SK-N-SH (cell line): ENCODE measurements at regions not wholly inside any gene's neighbourhood (a gene's known extent, or its start where the extent isn't known, plus 50 kb on each side); places are given as distances from the start of the nearest gene placed in this dataset.

Experiments used
- CTCF ChIA-PET: fragments of 300-600, 350-600 bp; formaldehyde crosslinking; extraction: SDS; loops from one replicate; lab custom pipeline; 2021; lab: Yijun Ruan, JAX
- POLR2A ChIA-PET: fragments of 350-600 bp; sonication (Branson Sonifier 250); formaldehyde crosslinking; extraction: SDS; loops from one replicate; lab custom pipeline; 2020; ENCODE audit warnings: antibody characterized with exemption, inconsistent platforms; lab: Yijun Ruan, JAX
- DNase-seq: peaks from one replicate; pipeline ENCODE4 v3.0.0; 2012
- H2AFZ ChIP-seq: fragments of 200-600 bp; sonication (generic); 2 replicates; pipeline ENCODE4 v1.8.1; 2016; ENCODE audit warnings: antibody characterized with exemption, mild to moderate bottlenecking, low read depth
- H3F3A ChIP-seq: fragments of 200-600 bp; sonication (generic); replicated peaks from 2 replicates; pipeline ENCODE3; 2016; ENCODE audit warnings: antibody characterized with exemption, mild to moderate bottlenecking; ENCODE audit not compliant: insufficient read depth
- H3K27ac ChIP-seq, 2 experiments: fragments of 200-500 bp in 1 of 2; fragments of 200-600 bp in 1 of 2; sonication (Bioruptor generic) in 1 of 2; sonication (generic), shearing (Covaris generic) in 1 of 2; 2 replicates each; pipeline versions ENCODE4 v1.5.1 to v1.6.1; 2014 to 2016; ENCODE audit warnings: low read depth in 2 of 2, inconsistent platforms in 1 of 2, low read length in 1 of 2, mild to moderate bottlenecking in 1 of 2, mixed read lengths in 1 of 2
- H3K27me3 ChIP-seq: fragments of 200-600 bp; sonication (generic), shearing (Covaris generic); 2 replicates; pipeline ENCODE4 v1.6.1; 2016; ENCODE audit warnings: mixed run types; ENCODE audit not compliant: insufficient read depth
- H3K36me3 ChIP-seq, 2 experiments: fragments of 200-500 bp in 1 of 2; fragments of 200-600 bp in 1 of 2; sonication (Bioruptor generic) in 1 of 2; sonication (generic) in 1 of 2; replicated peaks in 1 of 2; 2 replicates each; pipeline versions ENCODE3 to v1.5.1; 2014 to 2016; ENCODE audit warnings: low read length in 1 of 2, mild to moderate bottlenecking in 1 of 2; ENCODE audit not compliant: insufficient read depth in 2 of 2, control insufficient read depth in 1 of 2
- H3K4me1 ChIP-seq, 2 experiments: fragments of 200-500 bp in 1 of 2; fragments of 200-600 bp in 1 of 2; sonication (Bioruptor generic) in 1 of 2; sonication (generic), shearing (Covaris generic) in 1 of 2; 2 replicates each; pipeline versions ENCODE4 v1.5.1 to v1.6.1; 2014 to 2016; ENCODE audit warnings: low read depth in 1 of 2, low read length in 1 of 2, mixed run types in 1 of 2; ENCODE audit not compliant: insufficient read depth in 2 of 2, control insufficient read depth in 1 of 2
- H3K4me2 ChIP-seq: fragments of 200-600 bp; sonication (generic), shearing (Covaris generic); 2 replicates; pipeline ENCODE4 v1.6.1; 2017; ENCODE audit warnings: mixed run types
- H3K4me3 ChIP-seq, 2 experiments: fragments of 200-500 bp in 1 of 2; fragments of 200-600 bp in 1 of 2; sonication (Bioruptor generic) in 1 of 2; sonication (generic), shearing (Covaris generic) in 1 of 2; 2 replicates each; pipeline versions ENCODE4 v1.5.1 to v1.8.1; 2014 to 2016; ENCODE audit warnings: low read depth in 2 of 2, inconsistent platforms in 1 of 2, low read length in 1 of 2, mild to moderate bottlenecking in 1 of 2, mixed read lengths in 1 of 2, moderate library complexity in 1 of 2
- H3K79me2 ChIP-seq: fragments of 200-600 bp; sonication (generic); 2 replicates; pipeline ENCODE4 v1.8.1; 2017; ENCODE audit warnings: mild to moderate bottlenecking; ENCODE audit not compliant: insufficient read depth
- H3K9ac ChIP-seq: fragments of 200-600 bp; sonication (generic); 2 replicates; pipeline ENCODE4 v1.6.1; 2017; ENCODE audit warnings: mixed run types
- H3K9me2 ChIP-seq: fragments of 200-600 bp; sonication (generic); 2 replicates; pipeline ENCODE4 v1.6.1; 2017; ENCODE audit warnings: mixed run types
- H3K9me3 ChIP-seq: fragments of 200-600 bp; sonication (generic); 2 replicates; pipeline ENCODE4 v1.6.1; 2017; ENCODE audit warnings: mixed run types, mild to moderate bottlenecking, moderate library complexity
- H4K20me1 ChIP-seq: fragments of 200-600 bp; sonication (generic); 2 replicates; pipeline ENCODE4 v1.6.1; 2017; ENCODE audit warnings: mild to moderate bottlenecking, mixed run types; ENCODE audit not compliant: insufficient read depth
- ELF1 ChIP-seq: IDR thresholded peaks from 2 replicates; pipeline ENCODE4 v1.4.0; 2012
- EP300 ChIP-seq, 2 experiments: IDR thresholded peaks; 2 replicates each; pipeline versions ENCODE4 v1.4.0 to v1.6.1; 2012; ENCODE audit warnings: borderline replicate concordance in 1 of 2, low read depth in 1 of 2, low read length in 1 of 2
- EZH2phosphoT487 ChIP-seq: fragments of 200-600 bp; sonication (generic); IDR thresholded peaks from 2 replicates; pipeline ENCODE4 v1.6.1; 2017; ENCODE audit warnings: low read depth, mixed run types, mild to moderate bottlenecking, antibody characterized with exemption, moderate library complexity, borderline replicate concordance
- FOSL2 ChIP-seq: IDR thresholded peaks from 2 replicates; pipeline ENCODE4 v1.4.0; 2012; ENCODE audit warnings: low read depth, mild to moderate bottlenecking, moderate library complexity, borderline replicate concordance
- FOXM1 ChIP-seq: IDR thresholded peaks from 2 replicates; pipeline ENCODE4 v1.4.0; 2012; ENCODE audit warnings: low read depth, mild to moderate bottlenecking
- GATA2 ChIP-seq: sonication (generic); formaldehyde crosslinking; IDR thresholded peaks from 2 replicates; pipeline ENCODE4 v1.5.0; 2020; ENCODE audit warnings: mild to moderate bottlenecking, missing genetic modification reagents
- JUND ChIP-seq: IDR thresholded peaks from 2 replicates; pipeline ENCODE4 v1.4.0; 2012
- MEF2A ChIP-seq: IDR thresholded peaks from 2 replicates; pipeline ENCODE4 v1.4.0; 2012; ENCODE audit warnings: low read depth, borderline replicate concordance
- MXI1 ChIP-seq: IDR thresholded peaks from 2 replicates; pipeline ENCODE4 v1.6.1; 2012; ENCODE audit warnings: mild to moderate bottlenecking, low read depth, low read length, improper control_type of control experiment
- NFIC ChIP-seq: IDR thresholded peaks from 2 replicates; pipeline ENCODE4 v1.4.0; 2012; ENCODE audit warnings: borderline replicate concordance
- POLR2AphosphoS5 ChIP-seq: IDR thresholded peaks from 2 replicates; pipeline ENCODE4 v1.6.1; 2012; ENCODE audit warnings: low read depth, low read length
- RCOR1 ChIP-seq: fragments of 150-350 bp; IDR thresholded peaks from 2 replicates; pipeline ENCODE4 v1.6.1; 2017; ENCODE audit warnings: antibody characterized with exemption, low read length
- REST ChIP-seq: IDR thresholded peaks from 2 replicates; pipeline ENCODE4 v1.6.1; 2012; ENCODE audit warnings: mild to moderate bottlenecking, low read depth, low read length, moderate library complexity
- SIN3A ChIP-seq: IDR thresholded peaks from 2 replicates; pipeline ENCODE4 v1.6.1; 2012; ENCODE audit warnings: low read depth, mild to moderate bottlenecking, low read length, moderate library complexity, borderline replicate concordance
- TCF12 ChIP-seq: IDR thresholded peaks from 2 replicates; pipeline ENCODE4 v1.4.0; 2012
- TEAD4 ChIP-seq: IDR thresholded peaks from 2 replicates; pipeline ENCODE4 v1.4.0; 2012; ENCODE audit warnings: mild to moderate bottlenecking, borderline replicate concordance; ENCODE audit not compliant: insufficient read depth
- USF1 ChIP-seq: IDR thresholded peaks from 2 replicates; pipeline ENCODE4 v1.4.0; 2012; ENCODE audit warnings: low read depth, borderline replicate concordance
- YY1 ChIP-seq: IDR thresholded peaks from 2 replicates; pipeline ENCODE4 v1.4.0; 2012; ENCODE audit warnings: low read depth, mild to moderate bottlenecking
- WGBS: methylation state at CpG from one replicate; pipeline ENCODE4 v1.1.6; 2017; ENCODE audit warnings: low lambda C conversion rate; 5-methylcytosine and 5-hydroxymethylcytosine counted together
- TF ChIP-seq, protein P1 (sequence below): IDR thresholded peaks from 2 replicates; pipeline ENCODE4 v1.4.0; 2012; ENCODE audit warnings: low read depth
- TF ChIP-seq, protein P2 (sequence below): fragments of 200-600 bp; sonication (generic); IDR thresholded peaks from 2 replicates; pipeline ENCODE4 v1.6.1; 2017; ENCODE audit warnings: antibody characterized with exemption, mild to moderate bottlenecking, moderate library complexity

GRCh38 chr9:24035816-24036215 lies 209.8 kb upstream of the ELAVL2 start:
- no peak overlapping the region for H3K4me3 ChIP-seq
- ChIA-PET CTCF (interaction anchor here (0.5 kb wide), 1 partner anchor 955 kb away, joined by 3 read pairs; no protein-coding TSS in a partner anchor), POLR2A (no interaction called here)
- no peaks in the 10 kb centered on the region for H3K36me3 ChIP-seq
- H3K79me2 ChIP-seq: no peaks in the 10 kb centered on the region
- H3F3A ChIP-seq: no peaks in the 10 kb centered on the region
- no peak overlapping the region for H3K9ac ChIP-seq
- no peak overlapping the region for H3K4me2 ChIP-seq
- no peaks in the 10 kb centered on the region for H3K27me3 ChIP-seq
- no peaks in the 10 kb centered on the region for H3K9me3 ChIP-seq
- no peaks in the 10 kb centered on the region for H3K4me1 ChIP-seq
- no peak for TF ChIP-seq SIN3A
- no peak for TF ChIP-seq USF1
- no peak for TF ChIP-seq MXI1
- no peak for TF ChIP-seq TCF12
- no peak for TF ChIP-seq EZH2phosphoT487
- TF ChIP-seq FOSL2: no peak
- TF ChIP-seq, protein P1, sequence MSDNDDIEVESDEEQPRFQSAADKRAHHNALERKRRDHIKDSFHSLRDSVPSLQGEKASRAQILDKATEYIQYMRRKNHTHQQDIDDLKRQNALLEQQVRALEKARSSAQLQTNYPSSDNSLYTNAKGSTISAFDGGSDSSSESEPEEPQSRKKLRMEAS: no peak
- no peak for TF ChIP-seq TEAD4
- TF ChIP-seq JUND: no peak
- TF ChIP-seq FOXM1: no peak
- no peak for TF ChIP-seq REST
- no peak for TF ChIP-seq ELF1
- H4K20me1 ChIP-seq: no peaks in the 10 kb centered on the region
- no peak for DNase-seq
- no peak overlapping the region for H3K27ac ChIP-seq
- H2AFZ ChIP-seq: no peak overlapping the region
- no peaks in the 10 kb centered on the region for H3K9me2 ChIP-seq

DNA sequence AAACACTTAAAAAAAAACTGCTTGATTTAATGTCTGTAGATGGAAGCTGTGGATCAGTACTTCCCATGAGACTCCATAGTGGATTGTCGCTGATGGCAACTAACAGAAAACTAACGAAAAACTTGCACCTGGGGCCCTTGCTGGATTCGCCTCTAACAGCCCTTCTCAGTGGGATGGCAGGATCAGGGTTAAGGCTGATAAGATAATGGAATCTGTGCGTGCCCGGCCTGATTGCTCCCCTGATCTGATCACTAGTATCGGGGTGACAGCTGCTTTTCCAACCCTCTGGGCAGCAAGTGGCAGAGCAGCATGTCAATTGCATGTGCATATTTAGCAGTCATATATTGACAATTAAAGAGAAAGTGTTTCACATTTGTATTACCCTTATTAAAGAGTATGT lies 185.8 kb upstream of the ELAVL2 start:
- 20% methylated on average over 6 of the region's 6 CpGs for WGBS
- Histone ChIP-seq H3K4me3 (no peak overlapping the region), H3K27me3 (no peaks in the 10 kb centered on the region), H3K4me2 (no peak overlapping the region), H3K79me2 (no peaks in the 10 kb centered on the region), H3K9me2 (no peaks in the 10 kb centered on the region), H3K27ac (no peak overlapping the region), H3K9me3 (no peaks in the 10 kb centered on the region), H3K9ac (no peak overlapping the region), H4K20me1 (no peaks in the 10 kb centered on the region), H3K36me3 (no peaks in the 10 kb centered on the region), H3K4me1 (no peaks in the 10 kb centered on the region), H3F3A (no peaks in the 10 kb centered on the region), H2AFZ (no peak overlapping the region)
- no peak for DNase-seq
- CTCF ChIA-PET: no interaction called here
- no peak for TF ChIP-seq RCOR1
- TF ChIP-seq MEF2A: no peak
- TF ChIP-seq EZH2phosphoT487: no peak
- no peak for TF ChIP-seq NFIC
- TF ChIP-seq EP300 (IDR thresholded peaks at IDR 0.05; ENCODE audit: borderline replicate concordance in 1 of 2, low read depth in 1 of 2, low read length in 1 of 2): no peak
- no peak for TF ChIP-seq SIN3A
- no peak for TF ChIP-seq FOXM1
- TF ChIP-seq JUND: no peak
- TF ChIP-seq GATA2 (CRISPR knock-in tag): no peak
- TF ChIP-seq, protein P2, sequence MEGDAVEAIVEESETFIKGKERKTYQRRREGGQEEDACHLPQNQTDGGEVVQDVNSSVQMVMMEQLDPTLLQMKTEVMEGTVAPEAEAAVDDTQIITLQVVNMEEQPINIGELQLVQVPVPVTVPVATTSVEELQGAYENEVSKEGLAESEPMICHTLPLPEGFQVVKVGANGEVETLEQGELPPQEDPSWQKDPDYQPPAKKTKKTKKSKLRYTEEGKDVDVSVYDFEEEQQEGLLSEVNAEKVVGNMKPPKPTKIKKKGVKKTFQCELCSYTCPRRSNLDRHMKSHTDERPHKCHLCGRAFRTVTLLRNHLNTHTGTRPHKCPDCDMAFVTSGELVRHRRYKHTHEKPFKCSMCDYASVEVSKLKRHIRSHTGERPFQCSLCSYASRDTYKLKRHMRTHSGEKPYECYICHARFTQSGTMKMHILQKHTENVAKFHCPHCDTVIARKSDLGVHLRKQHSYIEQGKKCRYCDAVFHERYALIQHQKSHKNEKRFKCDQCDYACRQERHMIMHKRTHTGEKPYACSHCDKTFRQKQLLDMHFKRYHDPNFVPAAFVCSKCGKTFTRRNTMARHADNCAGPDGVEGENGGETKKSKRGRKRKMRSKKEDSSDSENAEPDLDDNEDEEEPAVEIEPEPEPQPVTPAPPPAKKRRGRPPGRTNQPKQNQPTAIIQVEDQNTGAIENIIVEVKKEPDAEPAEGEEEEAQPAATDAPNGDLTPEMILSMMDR: no peak
- no peak for TF ChIP-seq POLR2AphosphoS5
- no peak for TF ChIP-seq YY1
- TF ChIP-seq MXI1: no peak
- no peak for TF ChIP-seq FOSL2
- TF ChIP-seq TEAD4: no peak
- POLR2A ChIA-PET: no interaction called here
